GM19239 (cell line): ENCODE measurements at regions not wholly inside any gene's neighbourhood (a gene's known extent, or its start where the extent isn't known, plus 50 kb on each side); places are given as distances from the start of the nearest gene placed in this dataset.

ENCODE experiments used
- DNase-seq: peaks from one replicate; pipeline ENCODE4 v3.0.0; 2011; ENCODE audit warnings: low spot score; ENCODE audit not compliant: insufficient read length
- FAIRE-seq: peaks from 2 replicates; lab custom pipeline; 2011; peaks lifted over from hg19 to GRCh38; lab: Jason Lieb, UNC

DNA sequence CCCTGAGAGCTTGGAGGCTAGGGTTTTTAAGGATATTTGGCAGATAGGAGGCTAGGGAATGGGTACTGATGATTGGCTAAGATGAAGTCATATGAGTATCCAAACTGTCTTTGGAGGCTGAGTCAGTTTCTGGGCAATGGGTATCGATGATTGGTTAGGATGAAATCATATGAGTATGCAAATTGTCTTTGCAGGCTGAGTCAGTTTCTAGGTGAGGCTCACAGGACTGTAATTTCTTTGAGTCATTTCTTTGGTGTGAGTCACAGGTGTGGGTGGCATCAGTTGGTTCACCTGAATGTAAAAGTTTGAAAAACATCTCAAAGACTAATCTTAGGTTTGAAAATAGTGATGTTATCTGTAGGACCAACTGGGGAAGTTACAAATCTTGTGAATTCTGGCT, 1068.0 kb downstream of the NR2F1-AS1 start:
- DNase-seq (no peak), FAIRE-seq (no peak)

DNA sequence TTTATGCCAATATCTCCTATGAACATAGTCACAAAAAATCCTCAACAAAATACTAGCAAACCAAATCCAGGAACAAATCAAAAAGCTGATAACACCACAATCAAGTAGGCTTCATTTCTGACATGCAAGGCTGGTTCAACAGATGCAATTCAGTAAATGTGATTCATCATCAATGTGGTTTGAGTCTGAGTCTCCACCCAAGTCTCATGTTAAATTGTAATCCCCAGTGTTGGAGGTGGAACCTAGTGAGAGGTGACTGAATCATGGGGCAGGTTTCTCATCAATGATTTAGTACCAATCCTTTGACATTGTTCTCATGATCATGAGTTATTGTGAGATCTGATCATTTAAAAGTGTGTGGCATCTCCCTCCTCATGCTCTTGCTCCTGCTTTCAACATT, 1072.7 kb downstream of the NR2F1-AS1 start:
- DNase-seq (no peak), FAIRE-seq (no peak)

DNA sequence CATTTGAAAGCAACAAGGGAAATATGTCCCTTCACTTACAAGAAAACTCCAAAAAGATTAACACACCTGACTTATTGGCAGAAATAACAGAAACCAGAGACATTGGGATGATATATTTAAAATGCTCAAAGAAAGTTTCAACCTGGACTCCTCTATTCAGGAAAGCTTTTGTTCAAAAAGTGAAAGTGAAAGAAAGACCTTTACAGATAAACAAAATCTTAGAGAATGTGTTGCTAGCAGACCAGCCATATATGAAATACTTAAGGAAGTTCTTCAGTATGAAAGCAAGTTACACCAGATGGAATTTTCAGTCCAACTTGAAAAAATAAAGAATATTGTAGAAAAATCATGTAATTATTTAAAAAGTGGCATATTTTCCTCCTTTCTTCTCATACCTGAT, 1075.1 kb downstream of the NR2F1-AS1 start:
- DNase-seq = no peak
- FAIRE-seq = no peak

DNA sequence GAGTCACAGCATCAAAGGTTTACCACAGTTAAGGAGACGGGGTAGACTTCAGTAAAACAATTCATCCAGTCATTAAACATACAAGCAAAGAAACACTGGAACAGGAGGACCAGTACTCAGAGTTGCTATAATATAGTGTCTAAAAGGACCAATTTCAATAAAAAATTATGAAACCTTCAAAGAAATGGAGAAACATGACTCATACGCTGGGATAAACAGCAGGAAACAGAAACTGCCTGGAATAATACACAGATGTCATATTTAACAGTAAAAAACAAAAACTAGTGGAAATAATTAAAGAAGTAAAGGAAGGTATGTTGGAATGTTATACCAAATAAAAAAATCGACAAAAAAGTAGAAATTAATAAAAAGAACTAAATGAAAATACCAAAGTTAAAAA, 1075.9 kb downstream of the NR2F1-AS1 start:
- no peak for DNase-seq

DNA sequence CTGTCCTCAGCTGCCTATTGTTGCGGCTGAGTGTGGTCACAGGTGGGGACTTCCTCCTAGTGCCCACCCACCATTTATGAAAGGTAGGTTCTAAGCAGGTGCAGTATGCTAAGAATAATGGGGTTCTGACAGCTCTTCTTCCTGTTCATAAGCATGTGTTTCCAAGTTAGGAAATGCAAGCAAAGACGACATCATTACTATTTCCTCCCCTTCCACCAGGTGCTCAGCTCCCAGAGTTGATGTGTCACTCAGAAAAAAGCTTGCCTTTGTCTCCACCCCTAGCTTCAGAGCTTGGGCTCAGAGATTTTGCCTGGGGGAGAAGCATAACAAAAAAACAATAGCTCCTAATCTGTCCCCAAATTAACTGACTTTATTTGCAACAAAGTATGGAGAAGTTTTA, 1076.7 kb downstream of the NR2F1-AS1 start:
- FAIRE-seq (no peak), DNase-seq (no peak)

More for the DNA sequence above, 1075.9 kb downstream of the NR2F1-AS1 start:
- FAIRE-seq = no peak

DNA sequence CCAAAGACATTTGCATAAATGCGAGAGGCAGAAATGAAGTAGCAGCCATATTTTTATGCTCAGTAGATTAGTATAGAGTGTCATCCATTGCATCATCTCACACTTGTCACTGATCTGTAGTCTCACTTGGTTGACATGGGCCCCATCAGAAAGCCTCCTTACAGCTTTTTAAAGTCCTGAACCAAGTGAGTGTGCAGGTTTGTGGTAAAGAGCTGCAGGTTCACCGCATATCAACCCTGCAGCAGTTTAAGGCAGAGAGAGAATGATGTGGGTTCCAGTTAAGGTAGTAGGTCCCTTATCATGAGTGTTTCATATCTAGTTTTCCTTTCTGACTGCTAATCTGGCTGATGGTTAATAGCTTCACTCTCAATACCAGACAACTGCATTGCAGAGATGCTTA, 1080.3 kb downstream of the NR2F1-AS1 start:
- DNase-seq (no peak), FAIRE-seq (no peak)

DNA sequence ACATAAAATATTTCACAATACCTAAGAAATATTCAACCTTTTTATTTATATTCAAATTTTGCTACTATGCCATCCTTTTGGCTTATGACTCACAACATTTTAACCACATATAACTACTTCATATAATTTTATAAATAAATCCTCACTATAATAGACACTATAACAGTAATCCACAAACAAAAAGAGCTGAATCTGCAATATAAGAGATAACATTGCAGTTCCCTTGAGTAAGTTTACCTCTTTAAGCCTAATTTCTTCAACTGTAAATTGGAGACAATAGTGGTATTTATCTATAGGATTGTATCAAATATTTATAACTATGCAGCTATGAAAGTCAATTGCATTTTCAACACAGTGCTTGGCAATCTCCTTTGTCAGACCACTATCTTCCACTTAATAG, 1084.5 kb downstream of the NR2F1-AS1 start:
- DNase-seq (no peak), FAIRE-seq (no peak)

DNA sequence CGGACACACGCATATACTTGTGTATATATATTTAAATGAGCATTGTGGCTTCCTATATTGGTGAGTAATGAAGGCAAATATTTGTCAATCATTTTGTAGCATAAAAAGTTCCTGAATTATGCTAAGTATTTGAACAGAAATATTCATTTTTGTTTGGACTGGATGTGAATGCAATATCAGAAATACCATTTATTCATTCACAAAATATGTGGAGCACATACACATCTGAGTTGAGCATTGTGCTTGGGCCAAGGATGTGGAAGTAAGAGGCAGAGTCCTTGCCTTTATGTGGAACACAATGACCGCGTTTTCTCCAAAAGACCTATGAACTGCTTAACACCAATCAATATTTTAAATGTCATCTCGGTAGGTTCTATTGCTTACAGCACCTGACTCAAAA, 1086.5 kb downstream of the NR2F1-AS1 start:
- no peak for FAIRE-seq

DNA sequence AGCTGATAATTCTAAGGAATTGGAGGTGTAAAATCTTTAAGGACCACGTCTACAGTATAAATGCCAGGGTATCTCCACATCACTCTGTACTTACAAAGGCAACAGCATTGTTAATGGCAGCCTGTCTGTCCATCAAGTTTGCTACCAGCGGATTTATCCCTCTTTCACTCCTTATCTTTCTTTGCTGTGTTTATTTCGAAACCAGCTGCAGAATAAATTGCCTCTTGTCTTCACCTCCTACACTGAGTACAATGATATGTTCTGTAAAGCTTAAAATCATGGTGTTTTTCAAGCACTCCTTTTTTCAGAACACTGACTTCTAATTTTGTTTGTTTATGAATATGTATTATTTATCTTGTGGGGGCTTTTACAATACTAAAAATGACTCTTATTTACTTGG, 1088.1 kb downstream of the NR2F1-AS1 start:
- FAIRE-seq (no peak), DNase-seq (no peak)

More for the DNA sequence above, 1086.5 kb downstream of the NR2F1-AS1 start:
- no peak for DNase-seq

DNA sequence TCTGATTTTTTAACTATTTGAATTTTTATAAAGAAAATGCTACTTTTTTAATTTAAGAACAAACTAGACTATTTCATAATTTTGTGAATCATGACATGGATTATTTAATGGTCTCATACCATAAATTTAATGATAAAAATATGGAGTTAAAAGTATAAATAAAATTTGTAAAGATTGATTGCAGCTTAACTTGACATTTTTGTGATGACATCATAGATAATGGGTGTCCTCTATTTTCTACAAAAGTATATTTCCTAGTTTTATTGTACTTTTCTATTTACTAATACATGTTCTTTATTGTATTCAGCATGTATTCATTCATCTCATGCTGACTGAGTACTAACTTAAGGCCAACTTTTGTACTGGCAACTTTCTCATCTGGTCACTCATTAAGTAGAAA, 1096.5 kb downstream of the NR2F1-AS1 start:
- DNase-seq (no peak), FAIRE-seq (no peak)

DNA sequence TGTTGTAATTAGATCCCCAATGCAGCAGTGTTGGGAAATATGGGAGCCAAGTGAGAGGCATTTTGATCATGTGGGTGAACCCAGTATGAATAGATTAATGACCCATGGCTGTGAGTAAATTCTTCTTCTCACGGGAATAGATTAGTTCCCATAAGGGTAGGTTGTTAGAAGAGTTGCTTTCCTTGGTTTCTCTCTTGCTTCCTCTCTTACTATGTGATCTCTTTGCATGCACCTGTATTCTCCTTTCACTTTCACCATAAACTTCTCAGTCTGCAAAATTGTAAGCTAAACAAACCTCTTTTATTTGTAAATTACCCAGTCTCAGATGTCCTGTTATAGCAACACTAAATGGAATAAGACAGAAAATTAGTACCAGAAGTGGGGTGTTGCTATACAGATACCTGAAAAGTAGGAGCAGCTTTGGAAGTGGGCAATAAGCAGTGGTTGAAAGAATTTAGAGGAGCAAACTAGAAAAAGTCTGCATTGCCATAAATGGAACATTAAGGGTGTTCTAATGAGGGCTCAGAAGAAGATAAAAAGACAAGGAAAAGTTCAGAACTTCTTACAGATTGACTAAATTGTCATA, 1090.0 kb upstream of the ARRDC3 start:
- DNase-seq = no peak
- FAIRE-seq = no peak

DNA sequence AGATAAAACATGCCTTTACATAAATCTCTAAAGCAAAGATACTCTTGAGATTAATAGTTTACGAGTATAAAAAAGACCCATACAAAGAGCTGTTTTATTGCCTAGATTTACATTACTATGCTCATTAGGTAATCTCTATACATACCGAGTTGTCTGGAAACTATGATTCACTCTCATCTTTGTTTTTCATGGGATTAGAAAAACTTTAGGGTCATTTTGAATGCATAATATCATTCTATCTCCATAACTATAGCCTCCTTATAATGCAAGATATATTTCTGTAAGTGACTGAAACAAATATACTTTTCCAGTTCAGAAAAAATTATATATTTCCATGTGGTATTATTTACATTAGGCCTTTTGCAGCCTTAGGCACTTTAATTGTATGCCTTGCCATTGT, 1088.7 kb upstream of the ARRDC3 start:
- DNase-seq (no peak), FAIRE-seq (no peak)

DNA sequence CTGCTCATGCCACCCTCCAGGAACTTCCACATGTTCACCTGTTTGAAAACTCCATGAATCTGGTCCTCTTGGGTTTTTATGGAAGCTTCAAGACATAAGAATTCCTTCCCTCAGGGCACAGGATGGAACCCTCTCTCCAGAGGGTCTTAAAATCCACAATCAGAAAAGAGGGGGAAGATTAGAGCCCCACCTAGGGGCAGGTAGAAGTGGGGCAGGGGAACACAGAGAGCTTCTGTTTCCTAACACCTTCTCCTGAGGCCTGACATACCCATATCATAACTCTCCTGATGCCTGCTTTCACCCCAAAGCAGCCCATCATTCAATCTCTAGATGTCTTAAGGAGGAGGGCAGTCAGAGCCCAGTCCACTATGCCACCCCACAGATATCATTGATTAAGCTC, 1087.7 kb upstream of the ARRDC3 start:
- FAIRE-seq (no peak), DNase-seq (no peak)

DNA sequence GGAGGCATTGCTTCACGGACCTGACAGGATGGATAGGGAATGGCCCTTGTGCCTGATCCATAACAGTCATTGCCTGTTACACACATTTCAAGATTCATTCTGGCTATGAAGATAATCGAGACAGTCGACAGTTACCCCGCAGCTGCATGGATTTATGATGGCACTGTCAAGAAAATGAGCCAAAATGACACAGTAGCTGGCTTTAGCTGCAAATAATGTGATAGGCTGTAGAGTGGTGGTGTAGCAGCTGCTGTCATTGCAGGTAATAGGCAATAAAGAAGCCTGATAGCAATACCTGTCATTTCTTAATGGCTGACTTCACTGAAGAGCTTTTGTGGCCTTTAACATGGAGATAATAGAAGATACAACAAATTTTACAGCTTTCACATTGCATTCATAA, 1085.2 kb upstream of the ARRDC3 start:
- no peak for FAIRE-seq
- no peak for DNase-seq

DNA sequence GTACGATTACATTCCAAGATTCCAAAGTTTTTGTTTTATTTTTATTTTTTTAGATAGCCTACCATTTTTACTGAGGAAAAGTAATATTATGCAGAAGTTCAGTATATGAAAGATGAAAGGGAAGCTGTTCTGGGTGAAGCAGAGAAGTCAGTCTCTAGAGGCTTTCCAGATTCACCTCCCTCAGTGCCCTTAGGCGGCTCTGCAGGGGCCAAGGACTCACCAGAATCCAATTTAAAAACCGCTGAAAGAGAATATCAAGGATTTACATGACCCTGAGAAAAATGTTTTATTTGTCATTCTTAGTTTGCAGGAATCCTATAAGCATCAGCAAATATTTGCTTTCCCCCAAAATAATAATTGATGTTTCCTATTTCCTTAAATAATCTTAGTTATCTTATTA, 1084.6 kb upstream of the ARRDC3 start:
- no peak for DNase-seq
- FAIRE-seq = no peak

DNA sequence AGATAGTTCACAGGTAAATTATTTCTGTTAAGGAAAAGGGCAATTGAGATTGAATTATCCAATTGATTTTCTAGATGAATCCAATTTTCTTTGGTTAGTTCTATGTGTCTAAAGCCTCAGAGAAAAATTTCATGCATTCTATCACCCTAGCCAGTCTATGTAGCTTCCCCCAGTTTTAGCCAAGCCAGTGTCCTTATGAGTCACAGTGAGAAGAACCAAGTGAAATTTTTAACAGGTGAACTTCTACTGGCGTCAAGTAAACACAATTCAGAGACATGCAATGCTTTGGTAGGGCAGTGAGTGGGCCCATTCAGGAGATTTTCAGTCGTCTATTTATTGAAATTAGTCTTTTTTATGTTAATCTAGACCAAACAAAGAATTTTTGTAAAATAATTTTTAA, 1077.4 kb upstream of the ARRDC3 start:
- DNase-seq (no peak), FAIRE-seq (no peak)

DNA sequence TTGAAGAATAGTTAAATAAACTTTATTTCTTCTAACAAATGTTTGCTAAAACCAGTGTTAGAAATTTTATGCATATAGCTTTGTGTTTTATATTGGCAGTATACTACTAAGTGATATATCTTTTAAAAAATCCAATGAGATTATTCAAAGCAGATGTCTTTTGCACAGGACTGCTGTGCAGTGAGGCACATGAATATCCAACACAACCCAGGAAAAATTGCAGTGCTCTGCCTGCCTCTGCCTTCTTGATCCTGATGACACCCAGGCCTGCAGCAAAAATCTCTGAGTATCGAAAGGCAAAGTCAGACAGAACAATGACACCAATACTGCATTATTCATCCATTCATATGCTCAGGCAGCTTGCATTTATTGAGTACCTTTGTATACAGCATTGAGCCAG, 1076.5 kb upstream of the ARRDC3 start:
- DNase-seq (no peak), FAIRE-seq (no peak)

DNA sequence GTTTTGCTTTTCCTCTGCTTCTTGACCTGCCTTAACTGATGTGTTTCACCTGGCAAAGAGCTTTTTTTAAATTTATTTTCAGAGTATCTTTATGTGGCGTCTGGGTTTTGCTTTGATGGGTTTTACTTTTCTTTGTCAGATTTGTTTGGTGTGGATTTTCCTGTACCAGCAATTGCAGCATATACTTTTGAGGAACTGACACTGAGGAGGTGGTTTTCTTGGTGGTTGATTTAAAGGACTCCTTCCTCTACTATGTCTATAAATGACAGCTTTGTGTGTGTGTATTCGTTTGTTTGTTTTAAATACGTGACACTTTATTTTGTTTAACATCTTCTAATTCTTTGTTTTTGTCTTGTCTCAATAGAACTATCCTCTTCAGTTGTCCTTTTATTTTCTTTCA, 1071.9 kb upstream of the ARRDC3 start:
- peak; percentile 26 for FAIRE-seq
- no peak for DNase-seq

DNA sequence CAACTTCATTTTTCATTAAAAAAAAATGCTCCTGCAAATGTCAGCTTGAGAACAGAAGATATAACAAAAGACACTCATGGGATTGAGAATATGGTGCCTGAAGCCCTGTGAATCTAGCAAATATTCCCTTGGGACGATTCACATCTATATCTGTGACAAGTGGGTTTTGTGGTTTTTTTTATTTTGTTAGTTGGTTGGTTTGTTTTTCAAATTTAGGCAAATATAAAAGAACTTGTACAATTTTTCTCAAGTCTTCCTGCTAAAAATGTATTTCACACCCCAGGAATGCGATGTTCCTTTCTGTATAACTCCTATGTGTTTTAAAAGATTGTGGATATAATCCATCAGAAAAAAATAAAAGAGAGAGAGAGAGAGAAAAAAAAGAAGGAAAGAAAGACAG, 1061.8 kb upstream of the ARRDC3 start:
- no peak for DNase-seq
- FAIRE-seq = no peak

DNA sequence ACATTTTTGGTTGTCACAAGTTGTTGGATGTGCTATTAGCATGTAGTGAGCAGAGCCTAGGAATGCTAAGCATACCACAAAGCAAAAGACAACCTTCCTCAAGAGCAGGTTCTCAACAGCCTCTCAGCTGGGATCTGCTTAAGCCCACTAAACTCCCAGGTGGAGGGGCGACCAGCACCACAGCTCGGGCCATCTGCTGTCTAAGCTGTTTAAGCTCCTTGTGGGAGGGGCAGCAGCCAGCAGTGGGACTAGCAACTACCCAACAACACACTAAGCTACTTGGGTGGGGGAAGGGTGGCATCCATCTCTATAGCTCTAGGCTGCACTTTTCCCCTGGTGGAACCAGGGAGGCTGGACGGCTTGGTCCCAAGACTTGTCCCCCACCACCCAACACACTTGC, 1052.7 kb upstream of the ARRDC3 start:
- FAIRE-seq (no peak), DNase-seq (no peak)

DNA sequence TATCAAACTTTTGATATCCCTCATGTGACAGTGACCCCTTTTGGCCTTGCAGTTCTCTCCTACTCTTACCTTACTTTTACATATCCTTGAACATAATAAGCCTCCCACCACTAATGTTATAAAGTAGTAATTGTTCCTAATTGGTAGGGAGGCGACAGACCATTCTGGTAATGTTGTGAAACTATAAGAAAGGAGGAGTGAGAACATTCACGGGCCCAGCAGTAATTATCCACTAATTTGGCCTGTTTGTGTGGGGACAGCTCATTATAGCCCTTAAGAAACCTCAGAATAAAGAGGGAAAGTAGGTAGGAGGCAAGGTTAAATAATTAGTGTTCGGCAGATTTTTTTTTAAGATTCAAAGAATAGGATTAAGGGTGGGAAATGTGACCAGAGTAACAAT, 1046.5 kb upstream of the ARRDC3 start:
- no peak for FAIRE-seq
- DNase-seq = no peak

DNA sequence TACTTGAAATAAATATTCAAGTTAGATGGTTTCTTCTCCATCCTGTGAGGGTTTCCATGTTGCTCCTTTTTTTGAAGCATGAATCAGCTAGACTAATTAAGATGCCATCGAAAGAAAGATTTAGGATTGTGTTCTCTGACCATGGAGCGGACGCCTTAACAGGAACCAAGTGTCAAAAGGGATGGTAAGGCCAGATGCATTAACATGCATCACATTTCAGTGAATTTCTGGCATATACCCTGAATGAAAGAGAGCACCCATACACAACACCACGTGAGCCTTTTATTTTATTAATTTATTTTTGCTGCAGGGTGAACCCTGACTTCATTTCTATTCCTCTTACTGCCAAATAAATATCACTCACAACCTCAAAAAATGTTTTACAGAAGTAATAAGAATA, 1045.3 kb upstream of the ARRDC3 start:
- no peak for FAIRE-seq

More for the DNA sequence above, 1045.3 kb upstream of the ARRDC3 start:
- DNase-seq = no peak
